HG03457 (cell line): ENCODE measurements at regions not wholly inside any gene's neighbourhood (a gene's known extent, or its start where the extent isn't known, plus 50 kb on each side); places are given as distances from the start of the nearest gene placed in this dataset.
"Not testable (repeated sequence)": the region's sequence is repeated elsewhere in the genome, so short reads cannot be mapped to it uniquely, and the experiment has no call there.

Source experiments
- ATAC-seq: cut with Tn5 transposase; IDR thresholded peaks from one replicate; pipeline ENCODE4 v1.9.1; 2021; ENCODE audit warnings: moderate number of reproducible peaks; ENCODE audit not compliant: unreplicated experiment

DNA sequence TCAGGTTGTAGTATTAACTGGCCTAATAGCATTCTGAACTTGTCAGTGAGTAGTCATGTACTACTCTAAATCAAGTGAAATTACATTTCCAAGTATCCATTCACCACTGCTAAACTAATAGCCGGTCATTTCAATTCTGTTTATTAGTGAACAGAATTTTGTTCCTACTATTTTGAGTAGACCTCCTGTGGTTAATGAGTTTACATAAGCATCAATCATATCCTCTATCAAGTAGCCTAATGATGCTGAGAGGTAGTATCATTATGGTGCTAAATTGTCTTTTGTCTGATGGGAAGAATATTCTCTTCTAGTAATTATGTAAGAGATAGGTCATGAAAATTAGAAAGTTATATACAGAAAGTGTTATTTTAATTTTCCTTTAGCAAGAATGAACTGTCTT lies 602.8 kb downstream of the KCNT2 start:
- ATAC-seq: no peak

DNA sequence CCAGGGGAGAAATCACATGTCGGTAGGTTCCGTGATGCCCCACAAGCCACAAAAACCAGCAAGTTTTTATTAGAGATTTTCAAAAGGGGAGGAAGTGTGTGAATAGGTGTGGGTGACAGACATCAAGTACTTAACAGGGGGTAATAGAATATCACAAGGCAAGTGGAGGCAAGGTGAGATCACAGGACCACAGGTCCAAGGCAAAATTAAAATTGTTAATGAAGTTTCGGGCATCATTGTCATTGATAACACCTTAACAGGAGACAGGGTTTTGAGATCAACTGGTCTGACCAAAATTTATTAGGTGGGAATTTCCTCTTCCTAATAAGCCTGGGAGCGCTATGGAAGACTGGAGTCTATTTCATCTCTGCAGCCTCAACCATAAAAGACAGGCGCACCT lies 603.9 kb downstream of the KCNT2 start:
- not testable (repeated sequence) for ATAC-seq

DNA sequence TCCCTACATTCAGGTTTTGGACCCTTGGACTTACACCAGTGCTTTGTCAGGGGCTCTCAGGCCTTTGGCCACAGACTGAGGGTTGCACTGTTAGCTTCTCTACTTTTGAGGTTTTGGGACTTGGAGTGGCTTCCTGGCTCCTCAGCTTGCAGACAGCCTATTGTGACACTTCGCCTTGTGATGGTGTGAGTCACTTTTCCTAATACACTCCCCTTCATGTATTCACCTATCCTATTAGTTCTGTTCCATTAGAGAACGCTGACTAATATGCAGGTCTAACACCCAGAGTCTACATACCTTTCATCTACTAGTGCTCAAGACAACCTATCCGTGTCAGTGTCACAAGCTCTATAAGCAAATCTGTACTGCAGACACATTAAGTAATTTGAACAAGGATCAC lies 605.3 kb downstream of the KCNT2 start:
- no peak for ATAC-seq

DNA sequence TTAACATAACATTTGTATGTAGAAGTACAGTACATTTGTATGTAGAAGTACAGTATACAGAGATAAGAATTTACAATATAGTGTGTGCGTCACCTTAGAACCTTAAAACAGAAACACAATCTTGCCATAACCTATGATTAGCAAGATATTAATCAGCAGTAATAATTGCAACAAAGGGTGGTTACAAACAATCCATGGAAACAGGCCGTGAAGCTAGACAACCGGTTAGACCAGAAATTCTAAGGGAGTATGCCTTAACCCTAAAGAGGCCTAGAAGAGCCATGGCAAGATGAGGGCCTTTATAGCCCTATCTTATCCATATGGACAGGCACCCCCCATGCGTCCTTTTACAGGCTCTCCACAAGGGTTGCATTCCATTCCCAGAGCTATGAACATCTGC lies 605.9 kb downstream of the KCNT2 start:
- not testable (repeated sequence) for ATAC-seq

DNA sequence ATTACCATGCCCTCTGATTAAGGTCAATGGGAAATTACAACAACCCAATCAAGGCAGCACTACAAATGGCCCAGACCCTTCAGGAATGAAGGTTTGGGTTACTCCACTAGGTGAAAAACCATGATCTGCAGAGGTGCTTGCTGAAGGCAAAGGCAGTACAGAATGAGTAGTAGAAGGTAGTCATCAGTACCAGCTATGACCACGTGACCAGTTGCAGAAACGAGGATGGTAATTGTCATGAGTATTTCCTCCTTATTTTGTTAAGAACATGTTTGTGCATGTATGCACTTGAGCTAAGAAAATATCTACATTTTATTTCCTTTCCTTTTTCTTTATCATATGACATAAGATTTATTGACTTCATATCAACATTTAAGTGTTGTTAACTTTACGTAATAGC lies 607.1 kb downstream of the KCNT2 start:
- ATAC-seq: no peak

DNA sequence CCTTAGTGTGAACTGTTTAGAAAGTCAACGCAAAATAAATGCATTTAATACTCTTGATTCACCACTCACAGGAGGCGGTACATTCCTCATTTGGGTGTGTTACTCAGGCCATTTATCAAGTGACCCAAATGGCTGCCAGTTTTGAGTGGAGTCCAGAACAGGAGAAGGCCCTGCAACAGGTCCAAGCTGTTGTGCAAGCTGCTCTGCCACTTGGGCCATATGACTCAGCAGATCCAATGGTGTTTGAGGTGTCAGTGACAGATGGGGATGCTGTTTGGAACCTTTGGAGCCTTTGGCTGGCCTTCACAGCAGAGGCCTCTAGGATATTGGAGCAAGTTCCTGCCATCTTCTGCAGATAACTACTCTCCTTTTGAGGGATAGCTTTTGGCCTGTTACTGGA lies 609.2 kb downstream of the KCNT2 start:
- ATAC-seq: no peak

DNA sequence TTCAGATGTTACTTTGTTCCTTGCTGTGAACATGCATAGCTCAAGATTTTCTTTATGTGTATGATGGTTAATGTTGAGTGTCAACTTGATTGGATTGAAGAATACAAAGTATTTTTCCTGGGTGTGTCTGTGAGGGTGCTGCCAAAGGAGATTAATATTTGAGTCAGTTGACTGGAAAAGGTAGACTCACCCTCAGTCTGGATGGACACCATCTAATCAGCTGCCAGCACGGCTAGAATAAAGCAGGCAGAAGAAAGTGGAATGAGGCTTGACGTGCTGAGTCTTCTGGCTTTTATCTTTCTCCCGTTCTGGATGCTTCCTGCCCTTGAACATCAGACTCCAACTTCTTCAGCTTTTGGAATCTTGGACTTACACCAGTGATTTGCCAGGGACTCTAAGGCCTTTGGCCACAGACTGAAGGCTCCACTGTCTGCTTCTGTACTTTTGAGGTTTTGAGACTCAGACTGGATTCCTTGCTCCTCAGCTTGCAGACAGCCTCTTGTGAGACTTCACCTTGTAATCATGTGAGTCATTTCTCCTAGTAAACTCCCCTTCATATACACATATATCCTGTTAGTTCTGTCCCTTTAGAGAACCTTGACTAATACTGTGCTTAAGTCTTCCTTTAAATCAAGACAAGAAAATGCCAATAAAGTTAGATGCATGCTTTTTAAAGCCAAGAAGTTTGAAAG lies 626.6 kb downstream of the KCNT2 start:
- no peak for ATAC-seq

DNA sequence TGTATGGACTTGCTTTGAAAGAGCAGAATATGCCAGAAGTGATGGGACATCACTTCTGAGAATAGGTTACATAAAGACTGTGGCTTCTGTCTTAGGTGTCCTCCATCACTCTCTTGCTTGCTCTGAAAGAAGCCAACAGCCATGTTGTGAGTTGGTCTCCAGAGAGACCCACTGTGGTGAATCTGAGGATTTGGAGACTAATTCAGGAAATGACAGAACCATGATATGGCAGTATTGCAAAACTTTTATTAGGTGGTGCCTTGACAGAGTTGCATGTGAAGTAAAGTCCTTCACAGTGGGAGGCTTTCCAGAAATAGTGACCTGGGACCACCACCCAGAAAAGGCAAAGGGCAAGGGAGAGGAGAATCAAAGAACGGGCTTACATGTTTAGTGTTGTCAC lies 628.6 kb downstream of the KCNT2 start:
- no peak for ATAC-seq

DNA sequence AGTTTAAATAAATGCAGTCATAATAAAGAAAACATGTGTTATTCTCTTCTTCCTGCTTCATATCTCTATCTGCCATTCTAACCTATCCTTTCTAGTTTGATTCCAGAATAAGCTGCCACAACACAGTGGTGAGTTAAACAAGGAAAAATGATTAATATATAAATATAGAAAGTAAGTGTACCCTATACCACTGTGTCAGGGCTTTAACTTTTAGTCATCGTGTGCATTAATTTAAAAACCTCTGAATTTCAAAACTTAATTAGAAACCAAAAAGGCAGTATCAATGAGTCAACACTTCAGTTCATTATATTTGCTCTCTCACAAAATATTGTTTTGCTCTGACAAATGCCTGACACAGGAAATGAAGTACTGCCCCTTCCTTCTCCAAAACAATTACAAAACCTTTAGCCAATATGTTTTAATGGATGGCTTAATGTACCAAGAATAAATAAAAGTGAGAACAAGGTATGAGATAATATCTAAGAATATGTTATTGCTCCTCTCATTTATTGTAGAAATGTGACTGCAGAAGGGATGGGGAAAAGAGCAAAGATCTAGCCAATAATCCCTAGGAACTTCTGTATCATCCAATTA lies 634.8 kb downstream of the KCNT2 start:
- ATAC-seq: no peak

DNA sequence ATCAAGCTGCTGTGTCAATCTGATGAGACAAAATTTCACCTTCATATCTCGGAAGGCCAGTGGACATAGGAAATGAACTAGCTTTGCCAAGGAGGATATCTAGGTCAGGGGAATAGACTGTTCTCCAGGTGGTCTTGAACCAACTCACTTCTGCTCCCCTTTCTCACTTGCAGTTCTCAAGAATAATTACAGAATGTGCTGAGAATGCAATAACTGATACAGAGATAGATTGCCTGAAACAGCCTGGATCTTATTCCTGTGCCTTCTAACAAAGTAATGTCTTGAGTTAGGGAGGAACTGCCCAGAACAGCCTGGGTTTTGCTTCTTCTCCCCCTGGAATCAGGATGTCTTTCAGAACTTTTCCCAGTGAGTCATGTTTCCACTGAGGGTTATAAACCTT lies 636.7 kb downstream of the KCNT2 start:
- no peak for ATAC-seq

DNA sequence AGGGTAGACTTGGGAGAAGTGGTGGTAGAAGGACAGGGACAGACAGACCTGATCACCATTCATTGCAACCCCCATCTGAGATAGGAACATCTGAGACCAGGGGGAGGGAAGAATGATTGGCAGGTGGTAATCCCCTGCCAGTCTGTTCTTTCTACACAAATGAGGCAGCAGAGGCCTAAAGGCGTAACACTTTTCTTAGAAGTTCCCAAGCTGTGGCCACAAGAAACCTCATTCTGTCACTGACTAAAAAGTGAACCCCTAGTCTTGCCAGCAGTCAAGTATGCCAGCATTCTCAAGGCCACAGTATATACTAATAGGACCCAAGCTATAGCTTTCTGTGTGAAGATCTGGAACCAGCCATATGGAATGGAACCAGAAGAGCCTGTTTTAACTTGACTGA lies 638.0 kb downstream of the KCNT2 start:
- no peak for ATAC-seq

DNA sequence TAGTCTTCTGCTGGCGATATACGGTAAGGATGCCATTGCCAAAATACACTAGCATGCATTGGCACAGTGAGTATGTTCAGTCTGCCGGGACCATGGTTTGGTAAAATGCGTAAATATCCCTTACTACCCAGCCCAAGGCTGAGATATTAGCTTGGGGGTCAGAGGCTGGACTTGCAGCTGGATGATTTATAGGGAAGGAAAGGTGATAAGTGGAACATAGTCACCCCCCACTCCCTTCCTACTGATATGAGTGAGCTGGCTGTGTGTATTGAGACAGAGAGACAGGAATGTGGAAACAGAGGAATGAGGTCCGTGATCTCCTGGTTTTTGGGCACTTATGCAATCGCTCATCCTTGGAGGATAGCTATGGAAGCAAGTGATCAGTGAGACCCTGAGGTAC lies 642.8 kb downstream of the KCNT2 start:
- ATAC-seq: no peak

DNA sequence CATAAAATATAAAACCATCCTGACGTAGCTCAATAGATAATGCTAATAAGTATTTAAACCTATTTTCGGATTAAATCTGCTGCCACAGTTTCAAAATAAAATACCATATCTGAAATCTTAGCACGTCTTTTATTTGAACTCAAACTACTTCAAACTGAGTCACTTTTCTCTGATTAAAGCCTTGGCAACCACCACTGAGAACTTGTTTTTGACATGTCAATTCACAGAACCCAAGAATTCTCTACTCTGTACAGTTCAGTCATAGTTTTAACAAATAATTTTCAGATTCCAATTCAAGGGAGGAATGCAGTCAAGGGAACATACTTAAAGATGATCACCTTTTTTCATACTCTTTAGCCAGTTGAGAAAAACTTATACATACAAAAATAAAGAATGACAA lies 643.2 kb downstream of the KCNT2 start:
- ATAC-seq: no peak

DNA sequence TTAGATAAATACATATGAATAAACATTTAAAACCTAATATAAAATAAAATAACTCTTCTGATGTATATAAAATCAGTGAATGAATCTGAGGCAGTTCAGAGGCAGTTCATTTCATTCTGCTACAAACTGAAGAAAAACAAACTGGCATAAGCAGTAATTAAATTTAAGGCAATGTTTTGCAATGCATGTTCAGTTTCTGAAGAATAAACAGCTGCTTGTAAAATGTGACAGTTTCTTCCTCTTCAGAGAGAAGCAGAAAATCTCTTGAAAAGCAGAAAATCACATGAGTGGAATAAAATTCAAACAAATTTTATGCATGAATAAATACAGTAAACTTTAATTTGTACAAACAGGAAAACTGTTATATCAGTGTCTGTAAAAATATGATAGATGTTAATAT lies 643.7 kb downstream of the KCNT2 start:
- no peak for ATAC-seq

DNA sequence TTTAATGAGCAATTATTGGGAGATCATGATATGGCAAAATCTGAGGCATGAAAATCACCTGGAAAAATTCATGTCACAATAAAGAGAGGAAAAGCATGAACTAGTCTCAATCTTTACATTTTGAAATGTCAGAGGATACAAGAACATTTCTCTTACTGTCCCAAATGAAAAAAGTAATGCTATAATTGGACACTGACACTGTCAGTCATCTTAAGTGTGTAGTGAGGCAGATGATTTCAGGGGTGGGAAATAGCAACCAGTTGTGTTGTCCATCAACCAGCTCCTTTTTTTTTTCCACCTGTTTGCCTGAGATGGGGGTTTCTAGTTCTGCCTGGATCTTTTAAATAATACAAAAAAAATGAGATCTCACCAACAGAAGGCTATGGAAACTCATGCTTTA lies 646.2 kb downstream of the KCNT2 start:
- ATAC-seq: no peak

DNA sequence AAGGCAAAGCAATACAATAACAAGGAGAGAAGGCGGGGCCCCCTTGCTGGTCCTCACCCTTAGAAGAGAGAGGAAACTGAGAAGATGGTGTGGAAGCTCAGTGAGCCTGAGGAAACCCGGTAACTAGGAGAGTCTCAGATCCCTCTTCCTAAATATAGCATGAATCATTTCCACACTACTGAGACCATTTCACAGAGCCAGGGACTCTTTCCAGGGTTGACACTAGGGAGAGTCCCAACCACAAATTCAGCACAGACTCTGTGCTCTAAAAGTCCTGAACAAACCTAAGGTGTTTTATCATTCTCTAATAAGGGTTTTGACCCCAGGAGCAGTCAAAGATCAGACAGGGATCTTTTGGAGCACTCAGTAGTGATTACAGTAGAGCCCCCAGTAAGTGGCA lies 647.7 kb downstream of the KCNT2 start:
- ATAC-seq: no peak

DNA sequence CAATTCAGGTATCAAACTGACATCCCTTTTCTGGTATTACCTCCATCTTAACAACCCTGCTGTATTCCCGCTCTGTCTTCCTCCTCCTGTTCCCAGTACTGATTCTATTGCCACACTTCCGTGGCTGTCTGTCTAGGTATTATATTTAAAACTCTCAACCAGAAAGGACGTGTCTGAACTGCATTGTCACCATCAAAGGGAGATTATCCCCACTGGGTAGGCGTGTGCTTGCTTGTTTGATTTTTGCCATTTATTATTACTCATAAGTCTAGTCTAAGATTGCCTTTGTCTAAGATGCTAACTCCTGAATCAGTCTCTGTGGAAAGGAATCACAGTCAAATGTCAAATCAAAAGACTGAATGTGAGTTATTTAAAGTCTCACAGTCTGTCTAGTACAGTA lies 650.1 kb downstream of the KCNT2 start:
- no peak for ATAC-seq

DNA sequence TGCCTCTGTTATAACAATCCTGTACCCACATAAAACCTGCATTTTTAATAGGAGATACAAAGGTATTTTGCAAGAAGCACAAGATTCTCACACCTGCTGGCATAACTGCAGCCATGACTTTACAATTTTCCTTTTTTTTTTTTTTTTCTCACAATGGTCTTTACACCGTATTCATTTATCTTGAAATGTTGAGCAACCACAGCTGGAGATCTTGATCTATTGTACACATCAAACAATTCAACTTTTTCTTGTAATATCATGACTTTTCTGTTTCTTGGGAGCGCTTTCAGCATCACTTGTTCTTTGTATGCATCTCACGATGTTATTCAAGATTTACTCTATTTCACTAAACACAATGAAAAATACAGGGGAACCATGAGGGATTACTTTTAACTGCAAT lies 651.4 kb downstream of the KCNT2 start:
- no peak for ATAC-seq

DNA sequence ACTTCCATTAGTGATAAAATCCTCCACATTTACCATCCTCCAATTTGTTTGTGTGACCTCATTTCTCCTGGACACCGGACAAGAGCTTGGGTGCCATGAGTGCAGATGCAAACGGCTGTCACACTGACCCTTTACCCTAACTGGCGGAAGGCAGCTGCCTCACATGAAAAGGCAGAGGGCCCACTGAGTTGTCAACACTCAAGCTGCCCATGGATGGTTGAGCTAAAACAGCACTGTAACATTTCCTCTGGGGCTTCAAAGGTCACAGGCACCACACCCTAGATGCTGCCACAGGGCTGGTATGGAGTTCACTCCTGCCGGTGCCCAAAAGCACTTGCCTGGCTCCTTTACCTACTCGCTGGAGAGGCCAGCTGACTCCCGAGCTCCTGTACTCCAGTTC lies 653.4 kb downstream of the KCNT2 start:
- ATAC-seq: no peak

DNA sequence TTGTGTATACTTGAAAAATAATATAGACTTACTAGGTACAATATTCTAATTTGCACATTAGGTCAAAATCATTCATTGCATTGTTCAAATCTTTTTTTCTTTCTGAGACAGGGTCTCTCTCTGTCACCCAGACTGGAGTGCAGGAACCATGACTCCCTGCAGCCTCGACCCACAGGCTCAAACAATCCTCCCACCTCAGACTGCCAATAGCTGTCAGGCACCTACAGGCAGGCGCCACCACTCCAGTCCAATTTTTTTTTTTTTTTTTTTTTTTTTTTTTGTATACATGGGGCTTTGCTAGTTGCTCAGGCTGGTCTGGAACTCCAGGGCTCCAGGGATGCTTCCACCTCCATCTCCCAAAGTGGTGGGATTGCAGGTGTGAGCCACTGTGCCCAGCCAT lies 656.9 kb downstream of the KCNT2 start:
- ATAC-seq: no peak

DNA sequence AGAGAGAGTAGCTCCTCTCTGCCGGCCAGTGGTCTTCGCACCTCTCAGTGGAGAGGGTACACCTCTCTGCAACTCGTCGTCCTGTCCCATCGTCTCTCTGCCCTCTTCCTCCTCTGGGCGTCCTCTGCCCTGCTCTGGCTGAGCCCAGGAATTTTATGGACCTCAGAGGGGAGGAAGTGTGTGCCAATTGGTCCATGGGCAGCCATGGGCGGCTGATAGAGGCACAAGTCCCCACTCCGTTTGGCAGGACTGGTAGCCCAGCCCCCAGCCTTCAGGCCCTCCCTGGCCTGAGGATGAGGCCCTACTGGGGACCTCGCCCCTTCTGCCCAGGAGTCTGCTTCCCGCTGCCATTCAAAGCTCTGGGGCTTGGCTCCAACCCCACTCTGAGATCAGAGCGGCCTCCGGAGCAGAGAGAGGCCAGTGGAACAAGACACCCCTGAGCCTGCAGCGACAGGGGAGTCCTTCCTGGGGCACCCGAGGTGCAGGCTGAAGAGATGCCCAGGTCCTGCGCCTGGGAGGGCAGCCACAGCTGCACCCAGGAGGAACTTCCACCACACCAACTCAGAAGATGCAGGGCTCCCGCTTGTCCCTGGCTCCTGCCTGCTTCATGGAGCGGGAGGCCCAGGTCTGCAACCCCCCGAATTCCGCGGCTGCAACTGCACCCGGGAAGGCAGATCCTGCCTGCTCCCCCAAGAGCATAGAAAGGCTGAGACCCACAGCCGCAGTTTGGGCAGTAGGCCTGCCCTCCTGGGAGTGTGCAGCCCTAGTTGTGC lies 659.9 kb downstream of the KCNT2 start:
- ATAC-seq: no peak

DNA sequence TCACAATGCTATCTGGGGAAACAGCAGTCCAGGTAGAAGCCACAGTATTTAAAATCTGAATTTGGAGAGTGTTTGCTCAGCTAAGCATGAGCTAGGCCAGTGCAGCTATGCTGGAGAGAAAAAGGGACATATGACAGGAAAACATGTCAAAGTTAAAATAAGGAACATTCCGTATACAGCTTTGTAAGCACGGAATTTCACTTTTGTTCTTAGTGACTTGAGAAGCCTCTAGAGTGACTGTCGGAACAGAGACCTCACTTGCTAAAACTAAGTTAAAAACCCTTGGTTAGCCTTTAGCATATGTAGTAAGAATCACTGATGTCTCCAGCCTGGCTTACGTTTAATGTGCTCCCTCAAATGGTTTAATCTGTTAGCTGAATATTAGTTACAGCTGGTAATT lies 661.7 kb downstream of the KCNT2 start:
- ATAC-seq: no peak
